Neural cell (in vitro differentiated cells): ENCODE measurements at regions not wholly inside any gene's neighbourhood (a gene's known extent, or its start where the extent isn't known, plus 50 kb on each side); places are given as distances from the start of the nearest gene placed in this dataset.

ENCODE experiments used
- H2AFZ ChIP-seq: fragments of 200-600, 300-800 bp; sonication (generic), shearing (Covaris generic); 2 replicates; pipeline ENCODE4 v1.6.0; 2014; ENCODE audit warnings: low read depth, mild to moderate bottlenecking, antibody characterized with exemption, low read length, moderate library complexity
- H3F3A ChIP-seq: fragments of 200-600 bp; shearing (Covaris generic); 2 replicates; pipeline ENCODE4 v1.6.1; 2016; ENCODE audit warnings: mild to moderate bottlenecking, moderate library complexity, mixed read lengths, antibody characterized with exemption, low read length; ENCODE audit not compliant: insufficient read depth, poor library complexity, severe bottlenecking
- H3K27ac ChIP-seq: fragments of 200-600, 300-800 bp; sonication (generic), shearing (Covaris generic); 2 replicates; pipeline ENCODE4 v1.5.1; 2014; ENCODE audit warnings: mild to moderate bottlenecking, low read length, moderate library complexity
- H3K27me3 ChIP-seq: fragments of 300-800, 200-600 bp; sonication (generic), shearing (Covaris generic); 2 replicates; pipeline ENCODE4 v1.6.0; 2014; ENCODE audit warnings: mild to moderate bottlenecking, low read depth, low read length, moderate library complexity; ENCODE audit not compliant: insufficient read depth
- H3K36me3 ChIP-seq: fragments of 300-800, 200-600 bp; sonication (generic), shearing (Covaris generic); 2 replicates; pipeline ENCODE4 v1.5.1; 2014; ENCODE audit warnings: mild to moderate bottlenecking, antibody characterized with exemption, low read length, moderate library complexity; ENCODE audit not compliant: insufficient read depth
- H3K4me2 ChIP-seq: fragments of 300-800, 200-600 bp; sonication (generic), shearing (Covaris generic); 2 replicates; pipeline ENCODE4 v1.6.0; 2014; ENCODE audit warnings: mild to moderate bottlenecking, low read length
- H3K4me3 ChIP-seq: fragments of 300-800, 200-600 bp; sonication (generic), shearing (Covaris generic); 2 replicates; pipeline ENCODE4 v1.5.1; 2014; ENCODE audit warnings: mild to moderate bottlenecking, low read length, moderate library complexity
- H3K79me2 ChIP-seq: fragments of 200-600 bp; shearing (Covaris generic); replicated peaks from 2 replicates; pipeline ENCODE4 v1.6.0; 2014; ENCODE audit warnings: mild to moderate bottlenecking, low read length, moderate library complexity; ENCODE audit not compliant: insufficient read depth
- H3K9ac ChIP-seq: fragments of 300-800, 200-600 bp; sonication (generic), shearing (Covaris generic); 2 replicates; pipeline ENCODE4 v1.6.1; 2016; ENCODE audit warnings: mild to moderate bottlenecking, low read length, mixed read lengths
- H3K9me2 ChIP-seq: fragments of 200-600 bp; shearing (Covaris generic); 2 replicates; pipeline ENCODE4 v1.6.1; 2016; ENCODE audit warnings: mild to moderate bottlenecking, low read length, mixed read lengths; ENCODE audit not compliant: insufficient read depth
- H3K9me3 ChIP-seq: fragments of 200-600, 300-800 bp; sonication (generic), shearing (Covaris generic); 2 replicates; pipeline ENCODE4 v1.6.1; 2016; ENCODE audit warnings: mild to moderate bottlenecking, mixed run types, low read length, moderate library complexity, mixed read lengths
- H4K20me1 ChIP-seq: fragments of 200-600 bp; shearing (Covaris generic); 2 replicates; pipeline ENCODE4 v1.6.1; 2016; ENCODE audit warnings: mild to moderate bottlenecking, mixed run types; ENCODE audit not compliant: insufficient read depth
- EP300 ChIP-seq: fragments of 450-650 bp; conservative IDR thresholded peaks from 2 replicates; pipeline ENCODE4 v1.6.1; 2014; ENCODE audit warnings: antibody characterized with exemption, mild to moderate bottlenecking, moderate library complexity; ENCODE audit not compliant: poor library complexity, severe bottlenecking
- EZH2 ChIP-seq: fragments of 200-600, 300-800 bp; shearing (Covaris generic), sonication (generic); IDR thresholded peaks from 2 replicates; pipeline ENCODE4 v1.6.1; 2014; ENCODE audit warnings: antibody characterized with exemption, low read length, borderline replicate concordance, mild to moderate bottlenecking; ENCODE audit not compliant: insufficient read depth, poor library complexity, severe bottlenecking
- MXI1 ChIP-seq: fragments of 450-650 bp; conservative IDR thresholded peaks from 2 replicates; pipeline ENCODE4 v1.6.1; 2014; ENCODE audit warnings: antibody characterized with exemption, mild to moderate bottlenecking; ENCODE audit not compliant: poor library complexity, severe bottlenecking
- POLR2AphosphoS5 ChIP-seq: IDR thresholded peaks from 2 replicates; pipeline ENCODE4 v1.6.1; 2012
- RAD21 ChIP-seq: fragments of 450-650 bp; conservative IDR thresholded peaks from 2 replicates; pipeline ENCODE4 v1.6.1; 2014; ENCODE audit warnings: antibody characterized with exemption, mild to moderate bottlenecking, moderate library complexity
- SMC3 ChIP-seq: fragments of 450-650 bp; conservative IDR thresholded peaks from 2 replicates; pipeline ENCODE4 v1.6.1; 2014; ENCODE audit warnings: antibody characterized with exemption, mild to moderate bottlenecking, moderate library complexity; ENCODE audit not compliant: poor library complexity
- TAF1 ChIP-seq: IDR thresholded peaks from 2 replicates; pipeline ENCODE4 v1.6.1; 2012; ENCODE audit warnings: low read depth
- TF ChIP-seq, protein P1 (sequence below): fragments of 450-650 bp; IDR thresholded peaks from 2 replicates; pipeline ENCODE4 v1.5.1; 2014; ENCODE audit warnings: antibody characterized with exemption, mild to moderate bottlenecking, moderate library complexity; ENCODE audit not compliant: poor library complexity, severe bottlenecking
- TF ChIP-seq, protein P2 (sequence below): IDR thresholded peaks from 2 replicates; pipeline ENCODE4 v1.6.1; 2012; ENCODE audit warnings: borderline replicate concordance

GRCh38 chr16:8260140-8260539 is 330.2 kb downstream of the TMEM114 start:
- Histone ChIP-seq H3K4me3 (no peak overlapping the region), H3K9me2 (no peaks in the 10 kb centered on the region), H3K79me2 (no peaks in the 10 kb centered on the region), H2AFZ (no peak overlapping the region), H3K27ac (no peak overlapping the region), H3K27me3 (no peaks in the 10 kb centered on the region), H3K9ac (no peak overlapping the region), H3F3A (no peaks in the 10 kb centered on the region), H4K20me1 (no peaks in the 10 kb centered on the region), H3K36me3 (no peaks in the 10 kb centered on the region), H3K4me2 (no peak overlapping the region), H3K9me3 (no peaks in the 10 kb centered on the region)
- TF ChIP-seq, protein P1, sequence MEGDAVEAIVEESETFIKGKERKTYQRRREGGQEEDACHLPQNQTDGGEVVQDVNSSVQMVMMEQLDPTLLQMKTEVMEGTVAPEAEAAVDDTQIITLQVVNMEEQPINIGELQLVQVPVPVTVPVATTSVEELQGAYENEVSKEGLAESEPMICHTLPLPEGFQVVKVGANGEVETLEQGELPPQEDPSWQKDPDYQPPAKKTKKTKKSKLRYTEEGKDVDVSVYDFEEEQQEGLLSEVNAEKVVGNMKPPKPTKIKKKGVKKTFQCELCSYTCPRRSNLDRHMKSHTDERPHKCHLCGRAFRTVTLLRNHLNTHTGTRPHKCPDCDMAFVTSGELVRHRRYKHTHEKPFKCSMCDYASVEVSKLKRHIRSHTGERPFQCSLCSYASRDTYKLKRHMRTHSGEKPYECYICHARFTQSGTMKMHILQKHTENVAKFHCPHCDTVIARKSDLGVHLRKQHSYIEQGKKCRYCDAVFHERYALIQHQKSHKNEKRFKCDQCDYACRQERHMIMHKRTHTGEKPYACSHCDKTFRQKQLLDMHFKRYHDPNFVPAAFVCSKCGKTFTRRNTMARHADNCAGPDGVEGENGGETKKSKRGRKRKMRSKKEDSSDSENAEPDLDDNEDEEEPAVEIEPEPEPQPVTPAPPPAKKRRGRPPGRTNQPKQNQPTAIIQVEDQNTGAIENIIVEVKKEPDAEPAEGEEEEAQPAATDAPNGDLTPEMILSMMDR = no peak
- no peak for TF ChIP-seq EZH2
- no peak for TF ChIP-seq TAF1
- TF ChIP-seq RAD21 = no peak
- TF ChIP-seq, protein P2, sequence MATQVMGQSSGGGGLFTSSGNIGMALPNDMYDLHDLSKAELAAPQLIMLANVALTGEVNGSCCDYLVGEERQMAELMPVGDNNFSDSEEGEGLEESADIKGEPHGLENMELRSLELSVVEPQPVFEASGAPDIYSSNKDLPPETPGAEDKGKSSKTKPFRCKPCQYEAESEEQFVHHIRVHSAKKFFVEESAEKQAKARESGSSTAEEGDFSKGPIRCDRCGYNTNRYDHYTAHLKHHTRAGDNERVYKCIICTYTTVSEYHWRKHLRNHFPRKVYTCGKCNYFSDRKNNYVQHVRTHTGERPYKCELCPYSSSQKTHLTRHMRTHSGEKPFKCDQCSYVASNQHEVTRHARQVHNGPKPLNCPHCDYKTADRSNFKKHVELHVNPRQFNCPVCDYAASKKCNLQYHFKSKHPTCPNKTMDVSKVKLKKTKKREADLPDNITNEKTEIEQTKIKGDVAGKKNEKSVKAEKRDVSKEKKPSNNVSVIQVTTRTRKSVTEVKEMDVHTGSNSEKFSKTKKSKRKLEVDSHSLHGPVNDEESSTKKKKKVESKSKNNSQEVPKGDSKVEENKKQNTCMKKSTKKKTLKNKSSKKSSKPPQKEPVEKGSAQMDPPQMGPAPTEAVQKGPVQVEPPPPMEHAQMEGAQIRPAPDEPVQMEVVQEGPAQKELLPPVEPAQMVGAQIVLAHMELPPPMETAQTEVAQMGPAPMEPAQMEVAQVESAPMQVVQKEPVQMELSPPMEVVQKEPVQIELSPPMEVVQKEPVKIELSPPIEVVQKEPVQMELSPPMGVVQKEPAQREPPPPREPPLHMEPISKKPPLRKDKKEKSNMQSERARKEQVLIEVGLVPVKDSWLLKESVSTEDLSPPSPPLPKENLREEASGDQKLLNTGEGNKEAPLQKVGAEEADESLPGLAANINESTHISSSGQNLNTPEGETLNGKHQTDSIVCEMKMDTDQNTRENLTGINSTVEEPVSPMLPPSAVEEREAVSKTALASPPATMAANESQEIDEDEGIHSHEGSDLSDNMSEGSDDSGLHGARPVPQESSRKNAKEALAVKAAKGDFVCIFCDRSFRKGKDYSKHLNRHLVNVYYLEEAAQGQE = no peak
- no peak for TF ChIP-seq POLR2AphosphoS5
- no peak for TF ChIP-seq SMC3
- TF ChIP-seq MXI1 = no peak
- no peak for TF ChIP-seq EP300

GRCh38 chr16:8258523-8258922 is 331.8 kb downstream of the TMEM114 start:
- H3K4me2 ChIP-seq = no peak overlapping the region
- no peaks in the 10 kb centered on the region for H3K9me2 ChIP-seq
- H3K27ac ChIP-seq = no peak overlapping the region
- H3K9me3 ChIP-seq = no peaks in the 10 kb centered on the region
- H4K20me1 ChIP-seq = no peaks in the 10 kb centered on the region
- H3K9ac ChIP-seq = no peak overlapping the region
- no peaks in the 10 kb centered on the region for H3K79me2 ChIP-seq
- H3F3A ChIP-seq = no peaks in the 10 kb centered on the region
- H3K36me3 ChIP-seq = no peaks in the 10 kb centered on the region
- no peak overlapping the region for H2AFZ ChIP-seq
- TF ChIP-seq MXI1 (no peak), EZH2 (no peak), TAF1 (no peak), SMC3 (no peak), EP300 (no peak), POLR2AphosphoS5 (no peak), RAD21 (no peak)
- TF ChIP-seq, protein P2 = no peak
- TF ChIP-seq, protein P1 = no peak
- H3K4me3 ChIP-seq = no peak overlapping the region
- H3K27me3 ChIP-seq = no peaks in the 10 kb centered on the region
